Stimulated activated CD8-positive, alpha-beta memory T cell treated with anti-CD3 and anti-CD28 coated beads, Interleukin-2, amount 100 ng/mL, for 48 hours (primary cell): ENCODE measurements at regions not wholly inside any gene's neighbourhood (a gene's known extent, or its start where the extent isn't known, plus 50 kb on each side); places are given as distances from the start of the nearest gene placed in this dataset.

Experiments
- DNase-seq, 2 donors: peaks; one replicate each; pipeline ENCODE4 v3.0.0-alpha.2; 2020; ENCODE audit warnings: low read depth in 2 of 2

DNA sequence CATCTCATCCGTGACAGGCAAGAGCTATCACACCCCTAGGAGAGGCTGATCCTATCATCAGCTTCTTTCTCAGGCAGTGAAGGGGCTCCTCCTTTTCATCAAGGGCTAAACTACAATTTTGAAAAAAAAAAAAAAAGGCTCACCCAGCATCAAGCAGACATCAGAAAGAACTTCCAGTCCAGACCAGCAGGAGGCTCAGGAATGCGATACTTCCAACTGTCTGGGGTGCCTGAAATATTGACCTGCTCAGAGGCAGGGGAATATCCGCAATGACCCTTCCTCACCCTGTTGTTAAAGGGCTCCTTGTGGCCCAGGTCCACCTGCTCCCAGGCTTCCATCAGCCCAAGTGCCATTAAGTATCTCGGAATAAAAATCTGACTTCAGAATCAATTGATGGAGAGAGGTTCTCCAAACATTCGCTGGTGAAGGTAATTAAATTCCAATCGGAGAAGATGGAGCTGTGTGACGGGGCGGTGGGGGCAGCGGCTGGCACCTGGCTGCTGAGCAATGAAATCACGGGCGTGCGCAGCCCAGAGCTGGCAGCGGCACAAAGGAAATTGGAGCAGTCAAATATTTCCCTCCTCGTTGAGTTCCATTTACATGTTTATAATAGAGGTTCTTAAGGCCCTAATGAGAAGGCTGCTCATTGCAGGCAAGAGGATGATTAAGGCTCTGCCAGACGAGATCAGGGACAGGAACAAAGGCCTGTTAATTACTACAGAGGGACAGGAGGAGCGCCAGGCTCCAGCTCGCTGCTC lies 69.0 kb upstream of the THY1 start:
- DNase-seq, result no peak

DNA sequence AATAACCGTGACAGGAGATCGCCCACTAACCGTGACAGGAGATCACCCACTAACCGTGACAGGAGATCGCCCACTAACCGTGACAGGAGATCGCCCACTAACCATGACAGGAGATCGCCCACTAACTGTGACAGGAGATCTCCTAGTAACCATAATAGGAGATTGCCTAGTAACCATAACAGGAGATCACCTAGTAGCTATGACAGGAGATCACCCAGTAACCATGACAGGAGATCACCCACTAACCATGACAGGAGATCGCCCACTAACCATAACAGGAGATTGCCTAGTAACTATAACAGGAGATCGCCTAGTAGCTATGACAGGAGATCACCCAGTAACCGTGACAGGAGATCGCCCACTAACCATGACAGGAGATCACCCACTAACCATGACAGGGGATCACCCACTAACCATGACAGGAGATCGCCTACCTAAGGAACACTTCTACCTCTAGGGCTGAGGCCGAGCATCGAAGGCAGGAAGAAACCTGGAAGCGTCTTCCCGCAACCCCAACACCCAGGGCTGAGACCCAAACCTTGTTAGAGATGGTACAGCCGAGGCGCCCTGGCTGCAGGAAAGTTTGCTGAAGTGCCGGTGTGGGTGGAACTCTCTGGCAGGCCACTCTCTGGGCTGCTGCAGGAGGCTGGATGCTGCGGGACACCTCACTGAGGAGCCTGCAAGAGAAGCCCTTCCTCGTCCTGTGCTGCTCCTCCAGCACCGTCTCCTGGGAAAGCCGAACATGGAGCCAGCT lies 67.5 kb upstream of the THY1 start:
- no peak for DNase-seq

DNA sequence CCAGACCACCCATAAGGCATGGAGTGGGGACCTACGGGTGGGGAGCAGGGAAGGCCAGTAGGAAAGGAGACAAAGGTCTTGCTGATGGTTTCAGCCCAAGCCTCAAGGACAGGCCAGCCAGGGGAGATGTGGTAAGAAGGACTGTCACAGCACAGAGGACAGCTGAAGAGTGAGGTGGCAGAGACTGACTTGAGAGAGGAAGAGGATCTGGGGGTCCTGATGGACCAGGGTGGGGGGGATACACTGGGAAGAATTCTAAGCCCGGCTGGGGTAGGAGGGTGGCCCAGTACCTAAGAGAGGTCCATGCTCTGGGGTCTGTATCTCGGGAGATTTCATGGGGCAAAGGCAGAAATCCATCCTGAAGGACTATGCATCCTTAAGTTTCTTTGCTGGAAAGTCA lies 66.1 kb upstream of the THY1 start:
- DNase-seq, result no peak

DNA sequence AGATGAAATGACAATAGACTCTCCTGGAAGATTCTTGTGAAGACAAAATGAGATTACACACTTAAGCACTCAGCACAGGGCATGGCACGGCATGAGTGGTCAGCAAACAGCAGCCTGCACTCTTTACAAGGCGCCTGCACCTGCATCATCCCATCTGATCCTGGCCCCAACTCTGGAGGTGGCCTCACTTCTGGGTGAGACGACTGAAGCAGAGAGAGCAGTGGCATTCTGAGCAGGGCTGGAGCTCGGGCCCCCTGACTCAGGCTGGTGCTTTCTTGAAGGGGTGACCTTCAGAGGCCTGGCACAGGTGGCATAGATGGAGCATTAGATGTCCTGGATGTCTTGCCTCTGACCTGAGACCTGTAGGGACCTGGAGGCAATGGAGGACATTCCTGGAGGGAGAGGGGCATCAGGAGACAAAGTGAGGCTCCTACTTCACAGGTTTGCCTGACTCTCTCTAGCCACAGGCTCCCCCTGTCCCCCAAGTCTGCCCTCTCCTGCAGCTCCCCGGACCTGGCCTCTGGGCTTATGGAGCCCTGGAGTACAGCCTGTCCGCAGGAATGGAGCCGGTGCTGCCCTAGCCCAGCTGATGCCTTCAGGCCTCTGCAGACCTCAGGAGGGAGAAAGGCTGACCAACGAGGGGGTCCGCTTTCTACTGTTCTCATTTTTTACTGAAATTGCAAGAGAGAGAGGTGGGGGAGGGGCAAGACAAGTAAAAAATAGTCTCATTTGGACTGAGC lies 65.5 kb upstream of the THY1 start:
- DNase-seq, result no peak

DNA sequence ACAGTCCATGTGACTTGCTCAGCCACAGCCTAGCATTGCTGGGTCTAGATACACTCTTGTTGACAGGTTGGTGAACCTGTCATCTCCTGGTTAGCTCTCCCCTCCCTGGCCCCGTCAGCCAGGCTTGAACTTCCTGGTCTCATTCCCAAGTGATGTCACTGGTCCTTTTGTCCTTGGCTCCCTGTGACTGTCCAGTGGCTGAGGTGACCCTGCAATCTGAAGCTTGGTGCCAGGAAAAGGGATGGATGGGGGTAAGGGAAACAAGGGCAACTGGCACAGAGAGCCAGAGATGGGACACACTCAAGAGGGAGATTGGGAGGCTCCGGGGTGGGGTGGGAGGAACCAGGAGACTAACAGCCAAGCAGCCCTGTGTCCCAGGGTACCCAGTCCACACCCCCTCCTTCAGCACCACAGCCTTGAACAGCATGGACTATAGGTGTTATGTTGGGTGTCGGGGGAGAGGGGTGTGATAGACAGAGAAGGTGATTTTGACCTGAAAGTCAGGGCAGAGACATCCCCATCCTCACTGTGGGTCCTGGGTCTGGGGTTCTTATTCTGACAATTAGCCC lies 63.8 kb upstream of the THY1 start:
- DNase-seq, result no peak

DNA sequence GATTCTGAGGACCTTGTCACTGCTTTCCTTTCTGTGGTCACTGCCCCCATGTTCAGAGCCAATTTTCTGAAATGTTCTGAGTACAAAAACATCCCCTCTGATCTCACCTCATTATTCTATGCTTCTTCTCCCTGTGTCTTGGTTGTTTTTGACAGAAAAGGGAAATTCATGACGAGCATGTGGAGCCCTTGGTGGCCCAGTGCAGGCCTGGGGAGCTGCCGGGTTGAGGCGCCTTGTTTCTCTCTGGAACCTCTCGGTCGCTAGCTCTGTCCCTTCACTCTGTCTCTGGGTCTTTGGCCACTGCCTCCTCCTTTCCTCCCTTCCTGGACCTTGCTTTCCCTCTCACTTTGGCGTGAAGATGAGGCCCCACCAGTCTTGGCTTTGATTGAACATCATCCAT lies 63.0 kb upstream of the THY1 start:
- DNase-seq, result no peak

DNA sequence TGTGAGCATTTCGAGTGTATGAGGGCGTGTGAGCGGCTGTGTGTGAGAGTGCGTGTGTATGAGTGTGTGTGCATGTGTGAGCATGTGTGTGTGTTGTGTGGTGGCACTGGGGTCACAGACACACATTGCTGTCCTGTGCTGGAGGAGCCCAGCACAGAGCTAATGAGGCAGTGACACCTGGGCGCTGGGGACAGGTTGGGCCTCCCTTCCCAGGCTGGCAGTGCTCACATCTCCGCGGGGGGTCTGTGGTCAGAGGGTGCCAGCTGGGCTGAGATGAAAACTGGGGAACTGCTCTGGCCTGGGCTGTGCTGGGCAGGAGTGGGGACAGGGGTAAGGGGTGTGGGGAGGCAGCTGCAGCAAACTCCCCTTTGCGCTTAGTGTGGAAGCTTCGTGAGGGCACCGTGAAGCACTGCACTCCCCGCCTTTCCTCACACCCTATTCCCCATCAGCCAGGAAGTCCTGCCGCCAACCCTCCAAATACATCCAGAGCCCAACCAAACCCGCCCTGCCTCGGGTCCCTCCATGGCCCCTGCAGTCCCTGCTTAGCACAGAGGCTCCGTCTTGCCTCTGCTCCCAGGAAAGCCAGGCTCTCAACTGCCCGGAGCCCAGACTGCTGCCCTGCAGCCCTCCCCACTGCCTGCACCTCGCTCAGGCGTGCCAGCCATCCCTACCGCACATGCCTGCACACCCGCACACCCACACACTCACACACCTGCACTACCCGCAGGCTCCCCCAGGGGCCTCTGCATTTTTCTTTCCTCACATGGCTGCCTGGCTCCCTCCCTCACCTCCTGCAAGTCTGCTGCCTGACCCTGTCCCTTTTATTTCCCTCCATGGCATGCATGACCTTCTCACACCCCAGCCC lies 62.0 kb upstream of the THY1 start:
- no peak for DNase-seq

DNA sequence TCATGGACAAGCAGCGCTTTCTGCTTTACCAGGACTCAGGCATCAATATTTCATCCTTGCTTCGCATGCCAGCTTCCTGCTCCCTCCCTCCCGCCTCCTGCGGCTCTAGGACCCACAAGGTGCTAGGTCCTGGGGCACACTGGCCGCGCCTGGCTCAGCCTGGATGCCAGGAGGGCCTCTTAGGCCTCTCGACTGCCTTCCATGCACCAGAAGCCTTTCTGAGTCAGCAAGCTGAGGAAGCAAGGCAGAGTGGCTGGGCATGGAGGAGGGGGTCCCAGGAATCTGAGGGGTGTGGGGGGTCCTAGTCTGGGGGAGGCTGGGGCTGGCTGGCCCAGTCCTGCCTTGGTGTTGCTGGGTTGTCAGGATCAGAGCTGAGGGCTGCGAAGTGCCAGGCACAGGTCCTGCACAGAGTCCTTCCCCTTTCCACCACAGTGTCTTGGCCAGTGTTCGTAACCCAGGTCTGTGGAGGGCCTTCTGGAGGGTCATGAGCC lies 61.0 kb upstream of the THY1 start:
- no peak for DNase-seq

DNA sequence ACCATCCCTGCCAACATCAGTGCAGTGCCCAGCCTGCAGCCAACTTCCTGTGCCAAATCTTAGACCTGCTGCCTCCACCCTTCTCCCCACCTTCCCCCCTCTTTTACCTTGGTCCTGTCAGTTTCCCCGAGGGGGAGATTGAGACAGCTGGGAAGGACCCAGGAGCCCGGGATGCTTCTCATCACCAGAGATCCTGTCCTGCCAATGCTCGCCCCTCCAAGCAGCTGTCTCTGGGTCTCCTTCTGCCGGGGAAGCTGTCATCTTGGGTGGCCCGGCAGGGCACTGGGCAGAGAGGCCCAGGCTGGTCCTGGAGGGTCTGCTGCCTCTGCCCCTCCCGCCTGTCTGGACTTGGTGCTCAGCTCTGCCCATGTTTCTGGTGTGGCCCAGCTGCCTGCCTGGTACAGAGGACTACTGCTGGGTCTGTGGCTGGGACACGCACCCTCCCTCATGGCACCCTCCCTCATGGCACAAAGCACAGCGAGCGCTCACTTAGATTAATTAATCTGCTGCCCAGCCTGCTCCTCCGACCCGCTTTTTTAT lies 60.4 kb upstream of the THY1 start:
- DNase-seq, result no peak

DNA sequence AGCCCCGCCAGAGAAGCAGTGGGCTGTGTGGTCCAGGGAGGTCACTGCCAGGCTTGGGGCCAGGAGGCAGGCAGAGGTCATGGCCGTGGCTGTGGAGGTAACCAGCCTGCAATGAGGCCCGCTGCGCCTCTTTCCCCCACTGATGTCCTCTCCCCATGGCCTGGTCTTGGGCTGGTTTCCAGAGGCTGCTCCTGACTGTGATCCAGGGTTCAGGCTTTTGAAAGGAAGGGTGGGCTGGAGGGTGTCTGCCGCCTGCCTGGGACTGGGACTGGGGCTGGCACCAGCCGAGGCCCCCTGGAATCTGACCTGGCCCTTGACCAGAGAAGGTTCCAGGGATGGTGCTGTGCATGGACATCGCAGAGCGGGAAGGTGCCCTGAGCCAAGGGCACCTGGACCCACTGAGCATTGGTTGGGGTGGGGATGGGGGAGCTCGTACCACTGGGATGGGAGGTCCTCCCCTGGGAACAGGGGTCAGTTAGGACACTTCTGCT lies 59.6 kb upstream of the THY1 start:
- no peak for DNase-seq

DNA sequence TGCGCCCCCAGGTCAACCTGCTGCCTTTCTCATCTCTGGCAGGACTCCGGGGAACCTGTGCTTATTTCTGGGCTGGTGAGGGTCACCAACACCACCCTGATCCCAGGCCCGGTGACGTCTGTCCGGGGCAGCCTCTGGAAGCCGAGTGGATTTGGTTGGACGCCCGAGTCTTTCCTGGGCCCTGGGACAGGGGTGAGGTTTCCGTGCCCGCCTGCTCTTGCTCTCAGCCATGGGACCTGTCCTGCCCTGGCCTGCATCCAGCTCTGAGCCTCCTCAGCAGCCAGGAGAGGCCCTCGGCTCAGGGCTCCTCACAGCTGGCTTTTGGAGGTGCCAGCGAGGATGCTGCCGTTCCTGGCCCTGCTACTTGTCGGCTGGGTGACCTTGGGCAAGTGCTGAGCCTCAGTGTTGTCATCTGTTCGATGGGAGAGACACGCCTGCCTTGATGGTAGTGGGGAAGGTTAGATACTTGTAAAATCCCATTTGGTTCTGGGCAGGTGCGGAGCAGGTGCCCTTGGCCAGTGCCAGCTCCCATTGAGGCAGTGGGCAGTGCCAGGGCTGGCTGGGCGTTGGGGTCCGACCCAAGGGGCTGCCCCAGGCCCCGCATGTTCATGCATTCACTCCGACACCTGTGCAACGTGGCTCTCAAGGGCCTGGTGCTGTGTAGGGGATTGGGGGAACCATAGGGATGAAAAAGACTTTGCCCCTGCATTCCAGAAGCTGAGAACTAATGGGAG lies 58.9 kb upstream of the THY1 start:
- no peak for DNase-seq

DNA sequence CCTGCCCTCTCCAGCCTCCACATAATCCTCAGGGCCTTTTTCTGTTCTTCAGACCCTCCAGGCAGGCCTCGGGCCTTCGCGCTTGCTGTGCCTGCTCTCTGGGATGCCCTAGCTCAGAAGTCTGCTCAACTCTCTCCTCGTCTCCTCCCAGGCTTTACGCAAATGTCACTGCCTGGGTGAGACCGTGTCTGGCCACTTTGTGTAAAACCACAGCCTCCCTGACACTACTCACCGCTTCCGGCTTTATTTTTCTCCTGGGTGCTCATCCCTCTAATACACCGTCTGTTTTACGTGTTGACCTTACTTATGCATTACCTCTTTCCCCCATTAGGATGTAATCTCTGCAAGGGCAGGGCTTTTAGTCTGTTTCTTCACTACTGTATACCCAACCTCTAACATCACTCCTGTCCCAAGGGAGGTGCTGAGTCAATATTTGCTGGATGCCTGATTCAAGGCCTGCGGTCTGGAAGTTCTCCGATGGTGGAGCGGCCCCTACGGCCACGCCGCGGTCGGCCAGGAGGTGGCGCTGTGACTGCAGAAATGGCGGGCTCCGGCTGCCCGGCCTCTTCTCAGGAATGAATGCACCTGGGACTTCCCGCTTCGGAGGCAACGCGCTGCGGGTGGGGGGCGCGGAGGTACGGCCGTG lies 58.2 kb upstream of the THY1 start:
- DNase-seq, result peak; percentile 71 to 74

DNA sequence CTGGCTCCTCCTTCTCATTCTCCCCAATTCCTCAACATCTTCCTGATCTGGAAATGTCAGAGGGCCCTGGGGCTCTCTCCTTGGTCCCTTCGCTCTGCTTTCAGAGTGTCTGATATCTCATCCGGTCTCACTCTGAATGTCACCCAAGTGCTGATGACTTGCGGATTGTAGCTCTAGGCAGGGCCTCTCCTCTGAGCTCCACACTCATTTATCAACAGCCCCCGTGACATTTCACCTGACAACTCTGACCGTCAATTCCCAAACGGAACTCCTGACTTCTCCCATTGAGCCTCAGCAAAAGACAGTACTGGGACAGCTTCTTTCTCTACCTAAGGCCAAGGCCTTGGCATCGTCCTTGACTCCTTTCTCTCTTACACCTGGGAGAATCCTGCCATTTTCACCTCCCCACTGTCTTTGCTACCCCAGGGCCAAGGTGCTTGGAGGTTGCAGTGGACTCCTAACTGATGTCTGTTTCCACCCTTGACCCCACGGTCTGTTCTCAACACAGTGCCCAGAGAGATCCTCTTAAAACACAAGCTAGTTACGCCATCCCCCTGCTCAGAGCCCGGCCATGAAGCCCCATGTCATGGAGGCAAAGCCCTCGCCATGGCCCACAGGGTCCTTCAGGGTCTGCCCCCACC lies 57.5 kb upstream of the THY1 start:
- no peak for DNase-seq

DNA sequence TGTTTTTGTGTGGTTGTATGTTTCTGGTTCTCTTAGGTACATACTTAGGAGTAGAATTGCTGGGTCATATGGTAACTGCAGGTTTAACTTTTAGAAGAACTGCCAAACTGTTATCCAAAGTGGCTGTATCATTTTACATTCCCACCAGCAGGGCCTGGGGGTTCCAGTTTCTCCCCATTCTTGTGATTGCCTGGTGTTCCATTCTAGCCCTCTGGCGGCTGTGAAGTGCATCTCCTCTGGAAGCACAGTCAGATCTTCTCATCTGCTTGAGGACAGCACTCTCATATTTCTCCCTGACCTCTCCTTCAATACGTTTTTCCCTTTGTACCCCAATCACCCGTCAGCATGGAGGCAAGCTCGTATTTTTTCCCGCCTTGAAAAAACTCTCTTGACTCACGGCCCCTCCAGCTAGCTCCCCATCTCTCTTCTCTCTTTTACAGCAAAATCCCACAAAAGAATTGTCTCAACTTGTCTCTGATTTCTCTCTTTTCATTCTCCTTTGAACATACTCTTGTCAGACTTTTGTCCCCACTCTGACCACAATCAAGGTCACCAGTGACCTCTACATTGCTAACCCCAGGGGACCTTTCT lies 56.8 kb upstream of the THY1 start:
- no peak for DNase-seq

DNA sequence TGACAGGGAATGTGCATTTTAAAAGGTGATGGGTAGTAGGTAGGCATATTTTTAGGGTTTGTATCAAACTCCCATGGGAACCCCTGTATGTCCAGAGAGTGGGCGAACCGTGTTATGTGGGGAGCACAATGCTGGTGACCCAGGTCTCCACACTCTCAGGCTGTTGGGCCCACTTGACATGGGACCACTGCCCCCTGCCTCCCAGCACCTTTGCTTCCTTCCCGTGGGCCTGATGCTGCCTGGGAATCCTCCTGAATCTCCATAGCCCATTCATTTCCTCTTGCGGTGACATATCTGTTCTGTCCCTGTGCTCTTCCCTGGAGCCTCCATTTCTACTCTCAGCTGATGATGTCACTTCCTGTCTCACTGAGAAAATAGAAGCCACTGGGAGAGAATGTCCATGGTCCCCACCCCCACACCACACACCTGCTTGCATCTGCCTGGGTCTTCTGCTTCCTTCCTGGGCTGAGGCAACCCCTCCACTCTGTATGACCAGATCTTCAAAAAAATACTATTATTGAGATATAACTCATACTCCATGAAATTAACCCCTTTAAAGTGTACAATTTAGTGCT lies 55.8 kb upstream of the THY1 start:
- DNase-seq, result no peak

DNA sequence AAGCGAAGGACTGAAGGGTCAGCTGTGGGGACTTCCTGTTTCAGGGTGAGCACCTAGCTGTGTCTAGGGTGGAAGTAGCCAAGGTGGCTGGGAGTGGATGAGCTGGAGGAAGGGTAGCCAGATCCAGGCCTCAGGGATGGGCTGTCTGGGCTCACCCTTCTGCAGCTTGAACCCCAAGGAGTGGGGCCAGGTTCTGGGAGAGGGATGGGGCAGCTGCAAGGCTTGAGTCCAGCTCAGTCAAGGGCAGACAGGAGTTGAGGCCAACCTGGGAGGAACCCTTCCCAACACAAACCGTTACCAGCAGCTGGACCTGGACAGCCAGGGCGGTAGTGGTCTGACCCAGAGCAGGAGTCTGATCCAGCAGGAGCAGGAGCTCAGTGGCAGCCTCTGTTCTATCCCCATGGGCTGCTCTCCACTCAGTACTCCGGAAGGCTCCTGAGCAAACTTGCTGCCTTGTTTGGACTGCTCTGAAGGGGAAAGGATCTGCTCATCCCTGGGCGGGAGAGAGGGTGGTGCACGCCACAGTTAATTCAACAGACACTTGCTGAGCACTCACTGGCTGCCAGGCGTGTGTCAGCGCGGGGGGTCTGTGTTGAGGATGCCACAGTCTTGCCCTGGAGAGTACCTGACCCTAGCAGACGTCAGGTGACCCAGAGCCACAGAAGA lies 53.8 kb upstream of the THY1 start:
- no peak for DNase-seq

DNA sequence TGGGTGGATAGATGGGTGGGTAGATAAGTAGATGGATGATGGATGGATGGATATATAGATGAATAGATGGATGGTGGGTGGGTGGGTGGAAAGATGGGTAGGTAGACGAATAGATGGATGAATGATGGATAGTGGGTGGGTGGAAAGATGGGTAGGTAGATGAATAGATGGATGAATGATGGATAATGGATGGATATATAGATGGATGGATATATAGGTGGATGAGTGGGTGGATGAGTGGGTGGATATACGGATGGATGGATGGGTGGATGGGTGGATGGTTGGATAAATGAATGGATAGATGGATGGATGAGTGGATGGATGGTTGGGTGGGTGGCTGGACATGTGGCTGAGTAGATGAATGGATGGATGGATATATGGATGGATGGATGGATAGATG lies 53.1 kb upstream of the THY1 start:
- DNase-seq, result no peak
